HT1080 (cell line): ENCODE measurements at regions not wholly inside any gene's neighbourhood (a gene's known extent, or its start where the extent isn't known, plus 50 kb on each side); places are given as distances from the start of the nearest gene placed in this dataset.

Experiments used
- DNase-seq: peaks from one replicate; pipeline ENCODE4 v3.0.0-alpha.2; 2015; ENCODE audit warnings: low read depth

GRCh38 chr10:84996580-84996979 lies 668.2 kb downstream of the CCSER2 start:
- no peak for DNase-seq

GRCh38 chr10:84997870-84998269 lies 669.5 kb downstream of the CCSER2 start:
- no peak for DNase-seq

- no peak for DNase-seq
These were observed 671.5 kb downstream of the CCSER2 start for GRCh38 chr10:84999929-85000328.

GRCh38 chr10:85003083-85003482 lies 674.7 kb downstream of the CCSER2 start:
- no peak for DNase-seq

- DNase-seq, result no peak
These were observed 680.2 kb downstream of the CCSER2 start for GRCh38 chr10:85008488-85009184.

- no peak for DNase-seq
These were observed 683.9 kb downstream of the CCSER2 start for GRCh38 chr10:85012305-85012704.

- DNase-seq, result no peak
These were observed 698.6 kb downstream of the CCSER2 start for GRCh38 chr10:85026878-85027467.

GRCh38 chr10:85032981-85033380 lies 704.6 kb downstream of the CCSER2 start:
- DNase-seq, result no peak

- no peak for DNase-seq
These were observed 708.3 kb downstream of the CCSER2 start for GRCh38 chr10:85036661-85037060.

- no peak for DNase-seq
These were observed 710.9 kb downstream of the CCSER2 start for GRCh38 chr10:85039311-85039710.

- peak; percentile 2 for DNase-seq
These were observed 714.8 kb downstream of the CCSER2 start for GRCh38 chr10:85043207-85043606.

GRCh38 chr10:85045046-85045445 lies 716.7 kb downstream of the CCSER2 start:
- no peak for DNase-seq

GRCh38 chr10:85047170-85047834 lies 718.9 kb downstream of the CCSER2 start:
- DNase-seq, result no peak

- no peak for DNase-seq
These were observed 719.6 kb downstream of the CCSER2 start for GRCh38 chr10:85047979-85048378.

GRCh38 chr10:85048644-85049043 lies 720.3 kb downstream of the CCSER2 start:
- no peak for DNase-seq

GRCh38 chr10:85060944-85061343 lies 732.6 kb downstream of the CCSER2 start:
- no peak for DNase-seq

- DNase-seq, result no peak
These were observed 733.0 kb downstream of the CCSER2 start for GRCh38 chr10:85061401-85061800.

GRCh38 chr10:85067955-85068354 lies 739.6 kb downstream of the CCSER2 start:
- DNase-seq, result no peak

- DNase-seq, result no peak
These were observed 752.5 kb downstream of the CCSER2 start for GRCh38 chr10:85080934-85081333.

GRCh38 chr10:85098835-85099521 lies 770.6 kb downstream of the CCSER2 start:
- peak; percentile 23 for DNase-seq

- no peak for DNase-seq
These were observed 772.1 kb downstream of the CCSER2 start for GRCh38 chr10:85100495-85100894.

- DNase-seq, result peak; percentile 10
These were observed 777.3 kb downstream of the CCSER2 start for GRCh38 chr10:85105614-85106255.
